Endothelial cell of umbilical vein (primary cell): ENCODE measurements at regions not wholly inside any gene's neighbourhood (a gene's known extent, or its start where the extent isn't known, plus 50 kb on each side); places are given as distances from the start of the nearest gene placed in this dataset.

Experiments
- BruUV-seq: library from RNA; stranded (reverse); fragments of 400-500 nt; replicated peaks from 2 replicates; lab custom pipeline; 2021; lab: Mats Ljungman, UMichigan
- CTCF ChIA-PET: fragments of 300-600, 350-600 bp; sonication (Branson Sonifier 250); formaldehyde crosslinking; loops from one replicate; lab custom pipeline; 2021; ENCODE audit warnings: antibody characterized with exemption, inconsistent platforms; lab: Charles Lee
- POLR2A ChIA-PET: fragments of 300-600, 350-600 bp; sonication (Branson Sonifier 250); formaldehyde crosslinking; loops from one replicate; lab custom pipeline; 2021; ENCODE audit warnings: antibody characterized with exemption, inconsistent platforms; lab: Charles Lee
- DNase-seq: peaks from one replicate; pipeline ENCODE4 v3.0.0-alpha.2; 2011; ENCODE audit warnings: low read depth, low spot score
- FAIRE-seq: peaks from 2 replicates; lab custom pipeline; 2011; peaks lifted over from hg19 to GRCh38; lab: Jason Lieb, UNC
- H2AFZ ChIP-seq: 2 replicates; pipeline ENCODE4 v1.6.0; 2012; ENCODE audit warnings: low read depth, low read length, control low read depth, inconsistent platforms
- H3K27ac ChIP-seq: 2 replicates; pipeline ENCODE4 v1.5.1; 2011; ENCODE audit warnings: low read depth, mild to moderate bottlenecking, control low read depth, low read length, moderate library complexity; ENCODE audit not compliant: insufficient read depth
- H3K27me3 ChIP-seq, 2 experiments: 2 replicates each; pipeline versions ENCODE4 v1.6.0 to v1.6.1; 2011; ENCODE audit warnings: low read length in 2 of 2, mixed read lengths in 1 of 2; ENCODE audit not compliant: control insufficient read depth in 2 of 2, insufficient read depth in 2 of 2
- H3K36me3 ChIP-seq, 2 experiments: 2 replicates in 1 of 2; 3 replicates in 1 of 2; pipeline ENCODE4 v1.5.1; 2011; ENCODE audit warnings: low read length in 2 of 2, mild to moderate bottlenecking in 1 of 2, moderate library complexity in 1 of 2; ENCODE audit not compliant: control insufficient read depth in 2 of 2, insufficient read depth in 2 of 2; ENCODE audit errors: extremely low read depth in 1 of 2
- H3K4me1 ChIP-seq: 3 replicates; pipeline ENCODE4 v1.5.1; 2011; ENCODE audit warnings: mild to moderate bottlenecking, low read length; ENCODE audit not compliant: control insufficient read depth, insufficient read depth; ENCODE audit errors: extremely low read depth
- H3K4me2 ChIP-seq: 2 replicates; pipeline ENCODE4 v1.6.1; 2011; ENCODE audit warnings: low read length, control low read depth, mixed read lengths; ENCODE audit not compliant: insufficient read depth
- H3K4me3 ChIP-seq, 3 experiments: fragments of 200-600 bp in 1 of 3; sonication (generic), shearing (Covaris generic) in 1 of 3; replicated peaks in 1 of 3; 2 replicates each; pipeline ENCODE4 v1.5.1; 2011 to 2016; ENCODE audit warnings: control low read depth in 3 of 3, low read length in 3 of 3, mild to moderate bottlenecking in 2 of 3, inconsistent platforms in 1 of 3, low read depth in 1 of 3, moderate library complexity in 1 of 3; ENCODE audit not compliant: insufficient read depth in 1 of 3
- H3K79me2 ChIP-seq: 2 replicates; pipeline ENCODE4 v1.6.0; 2012; ENCODE audit warnings: low read length, inconsistent platforms; ENCODE audit not compliant: control insufficient read depth, insufficient read depth
- H3K9ac ChIP-seq: replicated peaks from 2 replicates; pipeline ENCODE3; 2011; ENCODE audit warnings: low read length, control low read depth; ENCODE audit not compliant: insufficient read depth; ENCODE audit errors: extremely low read depth
- H3K9me1 ChIP-seq: replicated peaks from 3 replicates; pipeline ENCODE4 v1.6.0; 2011; ENCODE audit warnings: mild to moderate bottlenecking, low read length; ENCODE audit not compliant: control insufficient read depth, insufficient read depth; ENCODE audit errors: extremely low read depth
- H3K9me3 ChIP-seq: replicated peaks from 2 replicates; pipeline ENCODE4 v1.5.1; 2012; ENCODE audit warnings: low read length, inconsistent platforms; ENCODE audit not compliant: control insufficient read depth, insufficient read depth
- H4K20me1 ChIP-seq: replicated peaks from 2 replicates; pipeline ENCODE3; 2011; ENCODE audit warnings: mild to moderate bottlenecking, low read length; ENCODE audit not compliant: control insufficient read depth, insufficient read depth; ENCODE audit errors: extremely low read depth
- EZH2 ChIP-seq: IDR thresholded peaks from 2 replicates; pipeline ENCODE4 v1.6.1; 2012; ENCODE audit warnings: borderline replicate concordance, low read depth, mild to moderate bottlenecking, moderate library complexity, low read length, inconsistent platforms; ENCODE audit not compliant: severe bottlenecking
- FOS ChIP-seq: IDR thresholded peaks from 2 replicates; pipeline ENCODE4 v1.6.1; 2011; ENCODE audit warnings: mild to moderate bottlenecking, low read length, moderate library complexity, borderline replicate concordance; ENCODE audit not compliant: insufficient read depth
- GATA2 ChIP-seq: IDR thresholded peaks from 2 replicates; pipeline ENCODE4 v1.7.0; 2011; ENCODE audit warnings: low read depth, mild to moderate bottlenecking, moderate library complexity, mixed read lengths, low read length; ENCODE audit not compliant: insufficient read length, insufficient read depth
- JUN ChIP-seq: IDR thresholded peaks from 2 replicates; pipeline ENCODE4 v1.6.1; 2011; ENCODE audit warnings: borderline replicate concordance, low read depth; ENCODE audit not compliant: insufficient read length, insufficient read depth
- MAX ChIP-seq: IDR thresholded peaks from 2 replicates; pipeline ENCODE4 v1.6.1; 2011; ENCODE audit not compliant: insufficient read depth, insufficient read length
- MYC ChIP-seq: IDR thresholded peaks from one replicate; pipeline ENCODE4 v1.6.1; 2011; ENCODE audit warnings: mild to moderate bottlenecking, low read depth, low read length
- POLR2A ChIP-seq: IDR thresholded peaks from 2 replicates; pipeline ENCODE4 v1.6.1; 2012; ENCODE audit warnings: low read depth, mild to moderate bottlenecking, control low read depth, low read length
- POLR2AphosphoS5 ChIP-seq: IDR thresholded peaks from 2 replicates; pipeline ENCODE4 v1.6.1; 2012; ENCODE audit warnings: low read depth, mild to moderate bottlenecking, control low read depth, low read length, moderate library complexity; ENCODE audit not compliant: insufficient read depth
- dilution Hi-C: fragments of 300-500 bp; cut with MboI; formaldehyde crosslinking; loops from one replicate; pipeline ENCODE4 v1.15.0; 2019; ENCODE audit warnings: low sequenced_read_pairs; ENCODE audit not compliant: extremely low pct_ligation_motif_present
- intact Hi-C: fragments of 100-400 bp; cut with micrococcal nuclease; formaldehyde crosslinking; loops from one replicate; pipeline ENCODE4 v1.10.0; 2022
- TF ChIP-seq, protein P1 (sequence below), 2 donors: IDR thresholded peaks; 1 replicate in 1 of 2; 2 replicates in 1 of 2; pipeline ENCODE4 v1.5.1; 2011; ENCODE audit warnings: low read length in 2 of 2, mild to moderate bottlenecking in 2 of 2, moderate library complexity in 2 of 2, control low read depth in 1 of 2, inconsistent platforms in 1 of 2, low read depth in 1 of 2; ENCODE audit not compliant: insufficient read depth in 1 of 2; ENCODE audit errors: extremely low read depth in 1 of 2

- FAIRE-seq (no peak), DNase-seq (peak; percentile 58)
- H3K27me3 ChIP-seq: no peaks in the 10 kb centered on the region
- H4K20me1 ChIP-seq: no peaks in the 10 kb centered on the region
- intact Hi-C loops: no loop called here
- H3K4me1 ChIP-seq: no peaks in the 10 kb centered on the region
- no peak overlapping the region for H3K4me2 ChIP-seq
- H3K9me1 ChIP-seq: no peaks in the 10 kb centered on the region
- H3K9ac ChIP-seq: no peak overlapping the region
- dilution Hi-C loops: no loop called here
- CTCF ChIA-PET: interaction anchor here (1.1 to 2.2 kb wide), 4 partner anchors 12 to 79 kb away, joined by 3 to 14 read pairs (median 4); no protein-coding TSS in a partner anchor
- no peaks in the 10 kb centered on the region for H3K9me3 ChIP-seq
- no TSS peak for BruUV-seq
- POLR2A ChIA-PET: no interaction called here
- no peaks in the 10 kb centered on the region for H3K36me3 ChIP-seq
- H2AFZ ChIP-seq: no peak overlapping the region
- no peaks in the 10 kb centered on the region for H3K79me2 ChIP-seq
- H3K27ac ChIP-seq: no peak overlapping the region
- TF ChIP-seq FOS (no peak), POLR2A (no peak), JUN (peak; percentile 49), POLR2AphosphoS5 (no peak)
- no peak overlapping the region for H3K4me3 ChIP-seq
These were observed 295.5 kb upstream of the CLINT1 start for GRCh38 chr5:158154226-158155005.

DNA sequence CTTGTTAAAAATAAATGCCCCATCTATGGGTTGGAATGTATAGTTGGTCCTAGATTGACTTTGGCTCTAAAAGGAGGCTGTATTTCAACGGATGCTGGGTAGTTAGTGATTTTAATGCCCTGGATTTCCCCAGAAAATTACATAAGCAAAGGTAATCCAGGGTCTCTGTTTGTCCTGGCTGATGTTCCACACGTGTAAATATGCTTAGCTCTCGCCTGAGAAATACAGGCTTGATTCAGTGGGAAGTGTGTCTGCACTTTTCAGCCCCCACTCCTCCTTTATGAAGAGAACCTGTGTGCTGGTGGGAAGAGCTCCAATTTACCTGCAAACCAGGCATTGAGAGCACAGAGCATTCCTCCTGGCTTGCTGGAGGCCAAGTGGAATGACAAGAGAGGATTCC is 294.6 kb upstream of the CLINT1 start:
- Histone ChIP-seq H3K9me1 (no peaks in the 10 kb centered on the region), H3K9ac (no peak overlapping the region), H3K36me3 (no peaks in the 10 kb centered on the region), H4K20me1 (no peaks in the 10 kb centered on the region), H3K27ac (no peak overlapping the region), H2AFZ (no peak overlapping the region), H3K4me2 (no peak overlapping the region), H3K27me3 (no peaks in the 10 kb centered on the region), H3K79me2 (no peaks in the 10 kb centered on the region), H3K4me3 (no peak overlapping the region), H3K4me1 (no peaks in the 10 kb centered on the region), H3K9me3 (no peaks in the 10 kb centered on the region)
- dilution Hi-C loops (no loop called here), intact Hi-C loops (no loop called here)
- TF ChIP-seq GATA2: no peak
- TF ChIP-seq POLR2AphosphoS5: no peak
- TF ChIP-seq, protein P1, sequence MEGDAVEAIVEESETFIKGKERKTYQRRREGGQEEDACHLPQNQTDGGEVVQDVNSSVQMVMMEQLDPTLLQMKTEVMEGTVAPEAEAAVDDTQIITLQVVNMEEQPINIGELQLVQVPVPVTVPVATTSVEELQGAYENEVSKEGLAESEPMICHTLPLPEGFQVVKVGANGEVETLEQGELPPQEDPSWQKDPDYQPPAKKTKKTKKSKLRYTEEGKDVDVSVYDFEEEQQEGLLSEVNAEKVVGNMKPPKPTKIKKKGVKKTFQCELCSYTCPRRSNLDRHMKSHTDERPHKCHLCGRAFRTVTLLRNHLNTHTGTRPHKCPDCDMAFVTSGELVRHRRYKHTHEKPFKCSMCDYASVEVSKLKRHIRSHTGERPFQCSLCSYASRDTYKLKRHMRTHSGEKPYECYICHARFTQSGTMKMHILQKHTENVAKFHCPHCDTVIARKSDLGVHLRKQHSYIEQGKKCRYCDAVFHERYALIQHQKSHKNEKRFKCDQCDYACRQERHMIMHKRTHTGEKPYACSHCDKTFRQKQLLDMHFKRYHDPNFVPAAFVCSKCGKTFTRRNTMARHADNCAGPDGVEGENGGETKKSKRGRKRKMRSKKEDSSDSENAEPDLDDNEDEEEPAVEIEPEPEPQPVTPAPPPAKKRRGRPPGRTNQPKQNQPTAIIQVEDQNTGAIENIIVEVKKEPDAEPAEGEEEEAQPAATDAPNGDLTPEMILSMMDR (IDR thresholded peaks at IDR 0.05; ENCODE audit: extremely low read depth in 1 of 2, insufficient read depth in 1 of 2, low read depth in 1 of 2, low read length in 2 of 2): no peak
- TF ChIP-seq POLR2A: no peak
- TF ChIP-seq MYC: no peak
- TF ChIP-seq FOS: no peak
- no peak for TF ChIP-seq MAX
- TF ChIP-seq EZH2: no peak
- TF ChIP-seq JUN: no peak
- CTCF ChIA-PET: interaction anchor here (1.4 to 2.2 kb wide), 3 partner anchors 11 to 78 kb away, joined by 4 to 14 read pairs (median 4); no protein-coding TSS in a partner anchor
- POLR2A ChIA-PET: no interaction called here
- FAIRE-seq: no peak
- DNase-seq: no peak
- no TSS peak for BruUV-seq
